C1 segment of cervical spinal cord (tissue), 14 donors: ENCODE measurements at regions not wholly inside any gene's neighbourhood (a gene's known extent, or its start where the extent isn't known, plus 50 kb on each side); places are given as distances from the start of the nearest gene placed in this dataset.

ENCODE experiments used
- DNase-seq, 14 donors: peaks; one replicate each; lab custom pipeline; 2025; lab: John Stamatoyannopoulos, UW

GRCh38 chr12:98059659-98060343 lies 455.6 kb upstream of the TMPO start:
- DNase-seq = no peak

GRCh38 chr12:98060411-98060810 lies 455.0 kb upstream of the TMPO start:
- no peak for DNase-seq

GRCh38 chr12:98062464-98063245 lies 452.7 kb upstream of the TMPO start:
- DNase-seq = no peak

- DNase-seq = no peak
Measured at GRCh38 chr12:98064501-98064900, 450.9 kb upstream of the TMPO start.

GRCh38 chr12:98067795-98068194 lies 447.6 kb upstream of the TMPO start:
- no peak for DNase-seq

- DNase-seq = no peak
Measured at GRCh38 chr12:98073610-98074009, 441.8 kb upstream of the TMPO start.

- no peak for DNase-seq
Measured at GRCh38 chr12:98074286-98074685, 441.1 kb upstream of the TMPO start.

- DNase-seq = no peak
Measured at GRCh38 chr12:98084391-98084790, 431.0 kb upstream of the TMPO start.

- no peak for DNase-seq
Measured at GRCh38 chr12:98085046-98085755, 430.2 kb upstream of the TMPO start.

- no peak for DNase-seq
Measured at GRCh38 chr12:98090731-98091130, 424.7 kb upstream of the TMPO start.

- no peak for DNase-seq
Measured at GRCh38 chr12:98096436-98096835, 419.0 kb upstream of the TMPO start.

- DNase-seq = no peak
Measured at GRCh38 chr12:98106031-98106683, 409.2 kb upstream of the TMPO start.

GRCh38 chr12:98109266-98109665 lies 406.1 kb upstream of the TMPO start:
- no peak for DNase-seq

- DNase-seq = no peak
Measured at GRCh38 chr12:98110536-98110935, 404.9 kb upstream of the TMPO start.

- no peak for DNase-seq
Measured at GRCh38 chr12:98113548-98113947, 401.8 kb upstream of the TMPO start.

- no peak for DNase-seq
Measured at GRCh38 chr12:98121963-98122362, 393.4 kb upstream of the TMPO start.

- no peak for DNase-seq
Measured at GRCh38 chr12:98123021-98123461, 392.3 kb upstream of the TMPO start.

GRCh38 chr12:98126637-98127335 lies 388.6 kb upstream of the TMPO start:
- no peak for DNase-seq

- DNase-seq = no peak
Measured at GRCh38 chr12:98127336-98127679, 388.1 kb upstream of the TMPO start.

- DNase-seq = no peak
Measured at GRCh38 chr12:98127854-98128253, 387.5 kb upstream of the TMPO start.

GRCh38 chr12:98136544-98136943 lies 378.8 kb upstream of the TMPO start:
- DNase-seq = no peak

- no peak for DNase-seq
Measured at GRCh38 chr12:98137278-98137677, 378.1 kb upstream of the TMPO start.
